H9 (cell line): ENCODE measurements at regions not wholly inside any gene's neighbourhood (a gene's known extent, or its start where the extent isn't known, plus 50 kb on each side); places are given as distances from the start of the nearest gene placed in this dataset.

Source experiments
- DNase-seq: peaks from one replicate; pipeline ENCODE4 v3.0.0-alpha.2; 2017
- H2AFZ ChIP-seq: one replicate; pipeline ENCODE4 v1.6.1; 2013; ENCODE audit warnings: mild to moderate bottlenecking, low read length, control low read depth, moderate library complexity
- H2AK5ac ChIP-seq: 2 replicates; pipeline ENCODE4 v1.6.1; 2013; ENCODE audit warnings: low read length, control low read depth, mixed read lengths; ENCODE audit not compliant: insufficient read length
- H2BK120ac ChIP-seq: one replicate; pipeline ENCODE4 v1.6.1; 2013; ENCODE audit warnings: low read depth, mild to moderate bottlenecking, low read length, control low read depth, inconsistent platforms; ENCODE audit not compliant: poor library complexity, severe bottlenecking
- H2BK12ac ChIP-seq: 2 replicates; pipeline ENCODE4 v1.6.1; 2013; ENCODE audit warnings: low read length, control low read depth, mixed read lengths, low read depth; ENCODE audit not compliant: insufficient read length
- H2BK15ac ChIP-seq: 2 replicates; pipeline ENCODE4 v1.6.1; 2013; ENCODE audit warnings: low read depth, low read length, control low read depth
- H2BK20ac ChIP-seq: one replicate; pipeline ENCODE4 v1.6.1; 2013; ENCODE audit warnings: low read depth, mild to moderate bottlenecking, low read length, control low read depth, inconsistent platforms; ENCODE audit not compliant: poor library complexity, severe bottlenecking
- H2BK5ac ChIP-seq: 2 replicates; pipeline ENCODE4 v1.6.1; 2013; ENCODE audit warnings: low read length, control low read depth, mixed read lengths; ENCODE audit not compliant: insufficient read length
- H3K14ac ChIP-seq: 2 replicates; pipeline ENCODE4 v1.6.1; 2013; ENCODE audit warnings: low read length, control low read depth; ENCODE audit not compliant: insufficient read depth
- H3K18ac ChIP-seq: 2 replicates; pipeline ENCODE4 v1.6.1; 2013; ENCODE audit warnings: low read depth, mild to moderate bottlenecking, mixed read lengths, low read length, control low read depth; ENCODE audit not compliant: insufficient read length
- H3K23ac ChIP-seq: 2 replicates; pipeline ENCODE4 v1.6.1; 2013; ENCODE audit warnings: low read length, control low read depth, mixed read lengths, low read depth; ENCODE audit not compliant: insufficient read length
- H3K23me2 ChIP-seq: 2 replicates; pipeline ENCODE4 v1.6.1; 2013; ENCODE audit warnings: low read depth, mild to moderate bottlenecking, mixed read lengths, low read length, control low read depth; ENCODE audit not compliant: insufficient read length, poor library complexity, severe bottlenecking
- H3K27ac ChIP-seq: 2 replicates; pipeline ENCODE4 v1.5.1; 2013; ENCODE audit warnings: low read length, control low read depth, mixed read lengths, low read depth; ENCODE audit not compliant: insufficient read length
- H3K27me3 ChIP-seq: 2 replicates; pipeline ENCODE4 v1.6.1; 2013; ENCODE audit warnings: low read length, control low read depth, inconsistent platforms; ENCODE audit not compliant: insufficient read depth
- H3K4ac ChIP-seq: 2 replicates; pipeline ENCODE4 v1.6.1; 2013; ENCODE audit warnings: low read depth, mild to moderate bottlenecking, control low read depth, inconsistent platforms, low read length, moderate library complexity
- H3K4me1 ChIP-seq: 2 replicates; pipeline ENCODE4 v1.6.1; 2013; ENCODE audit warnings: low read length, control low read depth, inconsistent platforms; ENCODE audit not compliant: insufficient read depth
- H3K4me2 ChIP-seq: 2 replicates; pipeline ENCODE4 v1.6.1; 2013; ENCODE audit warnings: low read length, control low read depth, mixed read lengths; ENCODE audit not compliant: insufficient read length, insufficient read depth
- H3K56ac ChIP-seq: 2 replicates; pipeline ENCODE4 v1.6.1; 2013; ENCODE audit warnings: low read depth, mild to moderate bottlenecking, mixed read lengths, low read length, control low read depth; ENCODE audit not compliant: insufficient read length
- H3K79me1 ChIP-seq: 2 replicates; pipeline ENCODE4 v1.6.1; 2013; ENCODE audit warnings: low read depth, mild to moderate bottlenecking, moderate library complexity, low read length, control low read depth, inconsistent platforms; ENCODE audit not compliant: insufficient read depth, poor library complexity, severe bottlenecking
- H3K79me2 ChIP-seq: 2 replicates; pipeline ENCODE4 v1.6.1; 2013; ENCODE audit warnings: low read length, control low read depth, inconsistent platforms; ENCODE audit not compliant: insufficient read depth
- H3K9ac ChIP-seq: 2 replicates; pipeline ENCODE4 v1.6.1; 2013; ENCODE audit warnings: low read length, control low read depth, mixed read lengths; ENCODE audit not compliant: insufficient read length; ENCODE audit errors: extremely low read depth
- H3K9me3 ChIP-seq: one replicate; pipeline ENCODE4 v1.6.1; 2013; ENCODE audit warnings: low read depth, low read length, inconsistent platforms; ENCODE audit not compliant: control insufficient read depth
- H3T11ph ChIP-seq: one replicate; pipeline ENCODE4 v1.6.1; 2013; ENCODE audit warnings: mild to moderate bottlenecking, low read length, control low read depth, inconsistent platforms
- H4K20me1 ChIP-seq: one replicate; pipeline ENCODE4 v1.6.1; 2013; ENCODE audit not compliant: control insufficient read depth, insufficient read length, insufficient read depth
- H4K5ac ChIP-seq: 2 replicates; pipeline ENCODE4 v1.6.1; 2013; ENCODE audit warnings: low read depth, mild to moderate bottlenecking, mixed read lengths, low read length, control low read depth; ENCODE audit not compliant: insufficient read length
- H4K8ac ChIP-seq: replicated peaks from 2 replicates; pipeline ENCODE4 v1.6.1; 2013; ENCODE audit warnings: low read length, control low read depth, mixed read lengths, low read depth; ENCODE audit not compliant: insufficient read length
- H4K91ac ChIP-seq: 2 replicates; pipeline ENCODE4 v1.6.1; 2013; ENCODE audit warnings: low read depth, mild to moderate bottlenecking, moderate library complexity, mixed read lengths, low read length, control low read depth; ENCODE audit not compliant: insufficient read length
- H3K27ac Mint-ChIP-seq, 3 experiments: 2 replicates in 2 of 3; 3 replicates in 1 of 3; pipeline ENCODE4 v1.8.0; 2020 to 2021; ENCODE audit warnings: mixed read lengths in 3 of 3, mild to moderate bottlenecking in 1 of 3, moderate library complexity in 1 of 3
- H3K27me3 Mint-ChIP-seq: 2 replicates; pipeline ENCODE4 v1.8.0; 2021; ENCODE audit warnings: low read depth, mild to moderate bottlenecking, moderate library complexity, mixed read lengths
- H3K36me3 Mint-ChIP-seq, 3 experiments: 2 replicates in 2 of 3; 3 replicates in 1 of 3; pipeline ENCODE4 v1.8.0; 2020 to 2021; ENCODE audit warnings: low read depth in 3 of 3, mixed read lengths in 3 of 3; ENCODE audit not compliant: insufficient read depth in 1 of 3
- H3K4me1 Mint-ChIP-seq, 2 experiments: 2 replicates each; pipeline ENCODE4 v1.8.0; 2020; ENCODE audit warnings: mixed read lengths in 2 of 2
- H3K4me3 Mint-ChIP-seq, 2 experiments: 2 replicates in 1 of 2; 3 replicates in 1 of 2; pipeline ENCODE4 v1.8.0; 2020 to 2021; ENCODE audit warnings: mild to moderate bottlenecking in 2 of 2, mixed read lengths in 2 of 2, moderate library complexity in 1 of 2
- H3K9me3 Mint-ChIP-seq, 2 experiments: 2 replicates in 1 of 2; 3 replicates in 1 of 2; pipeline ENCODE4 v1.8.0; 2020; ENCODE audit warnings: mild to moderate bottlenecking in 2 of 2, mixed read lengths in 2 of 2, moderate library complexity in 1 of 2
- WGBS: extraction: QIAGEN DNeasy Blood & Tissue Kit; methylation state at CpG from one replicate; pipeline ENCODE4 v1.1.7; 2013; ENCODE audit warnings: missing lambda C conversion rate, low lambda C conversion rate, mixed read lengths; ENCODE audit not compliant: insufficient read length; ENCODE audit errors: extremely low coverage; 5-methylcytosine and 5-hydroxymethylcytosine counted together
- TF ChIP-seq, protein P1 (sequence below): fragments of 200-600 bp; sonication (generic); conservative IDR thresholded peaks from 3 replicates; pipeline ENCODE4 v1.8.0; 2021; ENCODE audit warnings: antibody characterized with exemption, mild to moderate bottlenecking

DNA sequence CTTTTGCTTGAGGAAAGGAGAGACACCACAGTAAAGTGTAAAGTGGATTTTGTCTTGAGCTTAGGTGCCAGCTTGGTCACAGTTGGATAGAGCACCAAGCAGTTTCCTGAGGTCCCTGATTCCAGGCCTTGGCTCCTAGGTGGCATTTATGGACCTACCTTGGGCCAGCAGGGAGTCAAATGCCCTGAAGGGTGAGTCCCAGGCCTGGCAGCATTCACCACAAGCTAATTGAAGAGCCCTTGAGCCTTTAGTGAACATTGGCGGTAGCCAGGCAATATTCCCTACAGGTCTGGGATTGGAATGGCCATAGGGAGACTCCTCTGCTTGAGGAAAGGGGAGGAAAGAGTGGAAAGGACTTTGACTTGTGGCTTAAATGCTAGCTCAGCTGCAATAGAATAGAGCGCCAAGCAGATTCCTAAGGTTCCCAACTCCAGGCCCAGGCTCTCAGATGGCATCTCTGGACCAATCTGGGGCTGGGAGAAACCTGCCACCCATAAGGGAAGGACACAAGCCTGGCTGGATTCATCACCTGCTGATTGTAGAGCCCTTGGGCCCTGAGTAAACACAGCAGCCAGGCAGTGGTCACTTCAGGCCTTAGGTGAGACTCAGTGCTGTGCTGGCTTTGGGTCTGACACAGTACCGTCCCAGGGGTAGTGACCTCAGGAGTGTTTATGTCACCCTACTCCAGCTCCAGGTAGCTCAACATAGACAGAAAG, 137.5 kb upstream of the OTOS start:
- Mint-ChIP-seq H3K9me3 (peaks cover 6 to 26% of the 10 kb centered on the region in 2 experiments), H3K27me3 (peaks cover 48% of the 10 kb centered on the region), H3K4me3 (no peak overlapping the region), H3K27ac (no peak overlapping the region), H3K36me3 (no peaks in the 10 kb centered on the region), H3K4me1 (no peaks in the 10 kb centered on the region)
- H3K79me2 ChIP-seq: no peaks in the 10 kb centered on the region
- no peak overlapping the region for H2AFZ ChIP-seq
- H3K27ac ChIP-seq: no peak overlapping the region
- H4K20me1 ChIP-seq: no peaks in the 10 kb centered on the region
- H3K56ac ChIP-seq: no peak overlapping the region
- H2BK12ac ChIP-seq: no peak overlapping the region
- no peaks in the 10 kb centered on the region for H3K27me3 ChIP-seq
- no peak for DNase-seq
- no peak overlapping the region for H2BK5ac ChIP-seq
- no peak overlapping the region for H3T11ph ChIP-seq
- no peak overlapping the region for H3K4me2 ChIP-seq
- H2BK120ac ChIP-seq: no peak overlapping the region
- H3K23ac ChIP-seq: no peak overlapping the region
- TF ChIP-seq, protein P1, sequence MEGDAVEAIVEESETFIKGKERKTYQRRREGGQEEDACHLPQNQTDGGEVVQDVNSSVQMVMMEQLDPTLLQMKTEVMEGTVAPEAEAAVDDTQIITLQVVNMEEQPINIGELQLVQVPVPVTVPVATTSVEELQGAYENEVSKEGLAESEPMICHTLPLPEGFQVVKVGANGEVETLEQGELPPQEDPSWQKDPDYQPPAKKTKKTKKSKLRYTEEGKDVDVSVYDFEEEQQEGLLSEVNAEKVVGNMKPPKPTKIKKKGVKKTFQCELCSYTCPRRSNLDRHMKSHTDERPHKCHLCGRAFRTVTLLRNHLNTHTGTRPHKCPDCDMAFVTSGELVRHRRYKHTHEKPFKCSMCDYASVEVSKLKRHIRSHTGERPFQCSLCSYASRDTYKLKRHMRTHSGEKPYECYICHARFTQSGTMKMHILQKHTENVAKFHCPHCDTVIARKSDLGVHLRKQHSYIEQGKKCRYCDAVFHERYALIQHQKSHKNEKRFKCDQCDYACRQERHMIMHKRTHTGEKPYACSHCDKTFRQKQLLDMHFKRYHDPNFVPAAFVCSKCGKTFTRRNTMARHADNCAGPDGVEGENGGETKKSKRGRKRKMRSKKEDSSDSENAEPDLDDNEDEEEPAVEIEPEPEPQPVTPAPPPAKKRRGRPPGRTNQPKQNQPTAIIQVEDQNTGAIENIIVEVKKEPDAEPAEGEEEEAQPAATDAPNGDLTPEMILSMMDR: no peak
- H4K91ac ChIP-seq: no peak overlapping the region
- no peak overlapping the region for H3K18ac ChIP-seq
- no peaks in the 10 kb centered on the region for H3K4me1 ChIP-seq
- no CpG with 5 or more reads among the region's 3 CpGs for WGBS
- no peak overlapping the region for H2BK15ac ChIP-seq
- no peak overlapping the region for H2AK5ac ChIP-seq
- no peak overlapping the region for H3K9ac ChIP-seq
- H3K79me1 ChIP-seq: no peaks in the 10 kb centered on the region
- no peak overlapping the region for H4K8ac ChIP-seq
- H3K14ac ChIP-seq: no peak overlapping the region
- H4K5ac ChIP-seq: no peak overlapping the region
- H3K9me3 ChIP-seq: no peaks in the 10 kb centered on the region
- H2BK20ac ChIP-seq: no peak overlapping the region
- no peak overlapping the region for H3K4ac ChIP-seq
- no peaks in the 10 kb centered on the region for H3K23me2 ChIP-seq
